ENCODE measurements at regions not wholly inside any gene's neighbourhood (a gene's known extent, or its start where the extent isn't known, plus 50 kb on each side); places are given as distances from the start of the nearest gene placed in this dataset.
"Not testable (repeated sequence)": the region's sequence is repeated elsewhere in the genome, so short reads cannot be mapped to it uniquely, and the experiment has no call there.

DNA sequence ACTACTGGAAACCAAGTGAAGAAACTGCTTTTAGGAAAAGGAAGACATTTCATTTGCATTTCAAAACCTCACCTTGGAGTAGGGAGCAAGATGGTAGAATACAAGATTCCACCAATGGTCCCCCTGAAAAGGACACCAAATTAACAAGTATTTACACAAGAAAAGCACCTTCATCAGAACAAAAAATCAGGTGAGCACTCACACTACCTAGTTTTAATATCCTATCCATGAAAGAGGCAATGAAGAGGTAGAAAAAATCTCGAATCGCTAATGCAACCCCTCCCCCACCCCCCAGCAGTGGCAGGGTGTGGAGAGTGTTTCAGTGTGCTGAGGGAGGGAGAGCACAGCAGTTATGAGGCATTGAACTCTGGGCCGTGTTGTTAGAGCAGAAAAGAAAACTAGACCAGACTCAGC lies 1397.0 kb upstream of the C9orf72 start:
- TF ChIP-seq, protein P1, sequence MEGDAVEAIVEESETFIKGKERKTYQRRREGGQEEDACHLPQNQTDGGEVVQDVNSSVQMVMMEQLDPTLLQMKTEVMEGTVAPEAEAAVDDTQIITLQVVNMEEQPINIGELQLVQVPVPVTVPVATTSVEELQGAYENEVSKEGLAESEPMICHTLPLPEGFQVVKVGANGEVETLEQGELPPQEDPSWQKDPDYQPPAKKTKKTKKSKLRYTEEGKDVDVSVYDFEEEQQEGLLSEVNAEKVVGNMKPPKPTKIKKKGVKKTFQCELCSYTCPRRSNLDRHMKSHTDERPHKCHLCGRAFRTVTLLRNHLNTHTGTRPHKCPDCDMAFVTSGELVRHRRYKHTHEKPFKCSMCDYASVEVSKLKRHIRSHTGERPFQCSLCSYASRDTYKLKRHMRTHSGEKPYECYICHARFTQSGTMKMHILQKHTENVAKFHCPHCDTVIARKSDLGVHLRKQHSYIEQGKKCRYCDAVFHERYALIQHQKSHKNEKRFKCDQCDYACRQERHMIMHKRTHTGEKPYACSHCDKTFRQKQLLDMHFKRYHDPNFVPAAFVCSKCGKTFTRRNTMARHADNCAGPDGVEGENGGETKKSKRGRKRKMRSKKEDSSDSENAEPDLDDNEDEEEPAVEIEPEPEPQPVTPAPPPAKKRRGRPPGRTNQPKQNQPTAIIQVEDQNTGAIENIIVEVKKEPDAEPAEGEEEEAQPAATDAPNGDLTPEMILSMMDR (conservative IDR thresholded peaks at IDR 0.05; ENCODE audit: low read depth): no peak
- ChIA-PET POLR2A (ENCODE audit: low non-redundant PET) (no interaction called here), CTCF (no interaction called here)
- no peak overlapping the region for H3K27ac ChIP-seq
- DNase-seq (ENCODE audit: low spot score): no peak

GRCh38 chr9:28971881-28972280 lies 1398.6 kb upstream of the C9orf72 start:
- ChIA-PET CTCF (interaction anchor here (0.6 to 0.8 kb wide), 3 partner anchors 9 to 1674 kb away, joined by 3 to 4 read pairs (median 3); no protein-coding TSS in a partner anchor), POLR2A (ENCODE audit: low non-redundant PET) (no interaction called here)
- H3K27ac ChIP-seq: no peak overlapping the region
- TF ChIP-seq, protein P1 (conservative IDR thresholded peaks at IDR 0.05; ENCODE audit: low read depth): no peak
- no peak for DNase-seq (ENCODE audit: low spot score)

DNA sequence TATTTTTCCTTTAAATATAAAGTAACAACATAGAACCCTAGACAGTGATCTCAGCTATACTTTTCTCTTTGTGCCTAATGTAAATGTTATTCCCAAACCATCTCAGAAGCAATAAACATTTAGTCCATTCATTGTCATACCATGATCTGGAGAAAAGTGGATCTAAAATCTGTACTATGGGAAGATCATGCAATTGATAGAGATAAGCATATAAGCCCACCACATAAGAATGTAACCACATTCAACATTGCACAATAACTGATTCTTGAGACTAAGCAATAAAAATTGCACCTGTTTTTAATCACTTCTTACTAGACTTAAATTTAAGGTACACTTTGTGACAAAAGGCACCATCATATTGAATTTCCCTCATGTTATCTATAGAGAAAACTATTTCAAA lies 1403.0 kb upstream of the C9orf72 start:
- ChIA-PET POLR2A (ENCODE audit: low non-redundant PET) (no interaction called here), CTCF (no interaction called here)
- no peak overlapping the region for H3K27ac ChIP-seq
- TF ChIP-seq, protein P1 (conservative IDR thresholded peaks at IDR 0.05; ENCODE audit: low read depth): no peak
- DNase-seq (ENCODE audit: low spot score): no peak

DNA sequence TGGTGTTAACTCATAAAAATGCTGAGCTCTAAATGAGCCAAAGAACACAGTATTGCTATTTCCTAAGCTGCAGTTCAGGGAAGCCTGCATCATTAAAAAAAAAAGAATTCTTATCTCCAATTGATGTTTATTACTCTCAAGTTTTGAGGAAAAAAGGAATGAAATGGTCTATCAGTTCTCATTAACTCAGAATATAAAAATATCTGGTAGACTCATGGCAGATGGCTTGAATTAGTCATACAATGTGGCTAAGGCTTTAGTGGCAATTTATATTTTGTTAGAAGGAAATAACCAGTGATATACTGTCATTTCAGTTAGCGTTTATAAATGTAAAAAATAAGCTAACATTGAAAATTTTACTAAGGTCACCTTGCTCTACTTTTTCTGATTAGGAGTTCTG lies 1403.4 kb upstream of the C9orf72 start:
- TF ChIP-seq, protein P1 (conservative IDR thresholded peaks at IDR 0.05; ENCODE audit: low read depth): no peak
- CTCF ChIA-PET: no interaction called here
- POLR2A ChIA-PET (ENCODE audit: low non-redundant PET): no interaction called here
- no peak overlapping the region for H3K27ac ChIP-seq
- DNase-seq (ENCODE audit: low spot score): no peak

DNA sequence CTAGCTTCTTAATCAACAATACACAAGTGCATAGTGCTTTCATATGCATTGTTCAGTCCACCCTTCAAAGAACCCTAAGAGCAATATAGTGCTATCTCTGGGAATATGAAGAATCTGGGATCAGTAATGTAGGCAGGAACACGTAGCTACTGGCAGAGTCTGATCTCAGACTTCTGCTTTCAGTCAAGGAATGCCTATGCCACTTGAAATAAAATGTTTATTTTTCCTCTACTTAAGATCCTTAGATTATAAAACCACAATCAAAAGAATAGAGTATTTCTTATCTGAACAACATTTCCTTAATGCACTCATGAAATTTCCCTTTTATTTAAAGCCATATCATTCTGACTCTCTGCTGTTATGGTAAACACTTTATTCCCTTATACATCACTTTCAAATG lies 1407.8 kb upstream of the C9orf72 start:
- ChIA-PET CTCF (interaction anchor here (0.6 kb wide), 1 partner anchor 9 kb away, joined by 3 read pairs; no protein-coding TSS in a partner anchor), POLR2A (ENCODE audit: low non-redundant PET) (no interaction called here)
- no peak for DNase-seq (ENCODE audit: low spot score)
- no peak overlapping the region for H3K27ac ChIP-seq
- TF ChIP-seq, protein P1 (conservative IDR thresholded peaks at IDR 0.05; ENCODE audit: low read depth): no peak

GRCh38 chr9:28981711-28982110 lies 1408.4 kb upstream of the C9orf72 start:
- CTCF ChIA-PET: interaction anchor here (0.6 kb wide), 1 partner anchor 10 kb away, joined by 3 read pairs; no protein-coding TSS in a partner anchor
- TF ChIP-seq, protein P1 (conservative IDR thresholded peaks at IDR 0.05; ENCODE audit: low read depth): no peak
- no peak overlapping the region for H3K27ac ChIP-seq
- POLR2A ChIA-PET (ENCODE audit: low non-redundant PET): no interaction called here
- DNase-seq (ENCODE audit: low spot score): no peak

DNA sequence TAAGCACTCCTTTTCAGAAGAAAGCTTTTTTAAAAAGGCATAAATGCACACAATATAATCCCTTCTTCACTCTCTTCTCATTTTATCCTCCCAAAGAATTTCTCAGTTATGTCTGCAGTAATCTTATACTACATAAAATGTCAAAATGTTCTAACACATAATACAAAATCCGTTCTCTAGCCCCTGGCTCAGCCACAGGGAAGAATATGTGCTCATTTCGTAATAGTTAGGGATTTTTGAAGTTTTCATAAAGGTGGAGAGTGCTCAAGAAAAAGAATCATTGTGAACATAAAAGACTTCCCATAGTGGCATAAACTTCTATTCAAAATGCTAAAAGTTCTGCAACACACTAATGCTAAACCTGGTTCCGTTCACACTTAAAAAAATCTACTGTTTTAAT lies 1410.7 kb upstream of the C9orf72 start:
- ChIA-PET CTCF (interaction anchor here (0.7 kb wide), 1 partner anchor 43 kb away, joined by 3 read pairs; no protein-coding TSS in a partner anchor), POLR2A (ENCODE audit: low non-redundant PET) (no interaction called here)
- TF ChIP-seq, protein P1 (conservative IDR thresholded peaks at IDR 0.05; ENCODE audit: low read depth): no peak
- no peak for DNase-seq (ENCODE audit: low spot score)
- H3K27ac ChIP-seq: no peak overlapping the region

DNA sequence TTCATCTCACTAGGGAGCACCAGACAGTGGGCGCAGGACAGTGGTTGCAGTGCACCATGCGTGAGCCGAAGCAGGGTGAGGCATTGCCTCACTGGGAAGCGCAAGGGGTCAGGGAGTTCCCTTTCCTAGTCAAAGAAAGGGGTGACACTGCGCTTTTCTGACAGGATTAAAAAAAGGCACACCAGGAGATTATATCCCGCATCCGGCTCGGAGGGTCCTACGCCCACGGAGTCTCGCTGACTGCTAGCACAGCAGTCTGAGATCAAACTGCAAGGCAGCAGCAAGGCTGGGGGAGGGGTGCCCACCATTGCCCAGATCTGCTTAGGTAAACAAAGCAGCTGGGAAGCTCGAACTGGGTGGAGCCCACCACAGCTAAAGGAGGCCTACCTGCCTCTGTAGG lies 1416.7 kb upstream of the C9orf72 start:
- DNase-seq (ENCODE audit: low spot score); POLR2A ChIA-PET (ENCODE audit: low non-redundant PET); CTCF ChIA-PET; H3K27ac ChIP-seq: not testable (repeated sequence)

All from RWPE1 (cell line).